T-cell (primary cell): ENCODE measurements at regions not wholly inside any gene's neighbourhood (a gene's known extent, or its start where the extent isn't known, plus 50 kb on each side); places are given as distances from the start of the nearest gene placed in this dataset.

Experiments used
- ATAC-seq, 4 experiments: fragments of 200-7000 bp in 3 of 4; fragments of 150-1000 bp in 1 of 4; cut with Tn5 transposase; replicated peaks in 1 of 4; 1 replicate in 3 of 4; 2 replicates in 1 of 4; pipeline ENCODE4 v1.10.0; 2021; ENCODE audit warnings: moderate library complexity in 3 of 4, mild to moderate bottlenecking in 2 of 4, moderate number of reproducible peaks in 1 of 4
- CTCF ChIA-PET, 2 donors: fragments of 300-600 bp; sonication (Branson Sonifier 250); formaldehyde crosslinking; loops; one replicate each; lab custom pipeline; 2022; ENCODE audit warnings: antibody characterized with exemption in 2 of 2; lab: Charles Lee
- POLR2A ChIA-PET, 2 donors: fragments of 300-600 bp; sonication (Branson Sonifier 250); formaldehyde crosslinking; loops; one replicate each; lab custom pipeline; 2022; ENCODE audit warnings: antibody characterized with exemption in 2 of 2; lab: Charles Lee
- DNase-seq, 35 experiments: peaks; one replicate each; pipeline versions ENCODE4 v3.0.0 to v3.0.0-alpha.2; 2013 to 2023
- H3K27ac ChIP-seq: one replicate; pipeline ENCODE4 v1.5.1; 2013; ENCODE audit warnings: low read length
- H3K27me3 ChIP-seq, 2 experiments: replicated peaks in 1 of 2; 1 replicate in 1 of 2; 2 replicates in 1 of 2; pipeline versions ENCODE4 v1.6.1 to v1.7.0; 2013; ENCODE audit warnings: low read length in 1 of 2, mixed read lengths in 1 of 2; ENCODE audit not compliant: control insufficient read depth in 2 of 2, insufficient read depth in 2 of 2; ENCODE audit errors: extremely low read depth in 1 of 2
- H3K36me3 ChIP-seq, 2 donors: 1 replicate in 1 of 2; 2 replicates in 1 of 2; pipeline versions ENCODE4 v1.6.1 to v1.7.0; 2013; ENCODE audit warnings: low read length in 1 of 2; ENCODE audit not compliant: control insufficient read depth in 2 of 2, insufficient read depth in 1 of 2; ENCODE audit errors: extremely low read depth in 1 of 2
- H3K4me1 ChIP-seq, 2 experiments: 1 replicate in 1 of 2; 2 replicates in 1 of 2; pipeline versions ENCODE4 v1.6.1 to v1.7.0; 2013; ENCODE audit warnings: low read length in 2 of 2, mixed read lengths in 1 of 2; ENCODE audit not compliant: insufficient read depth in 2 of 2, control insufficient read depth in 1 of 2; ENCODE audit errors: extremely low read depth in 1 of 2
- H3K4me3 ChIP-seq, 2 donors: 1 replicate in 1 of 2; 2 replicates in 1 of 2; pipeline versions ENCODE4 v1.5.1 to v1.7.0; 2013; ENCODE audit warnings: mild to moderate bottlenecking in 2 of 2, low read length in 1 of 2, moderate library complexity in 1 of 2; ENCODE audit not compliant: control insufficient read depth in 1 of 2; ENCODE audit errors: extremely low read depth in 1 of 2
- H3K9me3 ChIP-seq: 2 replicates; pipeline ENCODE4 v1.7.0; 2013
- H3K27ac Mint-ChIP-seq, 2 donors: one replicate each; pipeline ENCODE4 v1.8.0; 2020 to 2021; ENCODE audit warnings: mild to moderate bottlenecking in 2 of 2, mixed read lengths in 2 of 2
- H3K27me3 Mint-ChIP-seq, 2 donors: one replicate each; pipeline ENCODE4 v1.8.0; 2021 to 2022; ENCODE audit warnings: mixed read lengths in 2 of 2
- H3K36me3 Mint-ChIP-seq: one replicate; pipeline ENCODE4 v1.8.0; 2021; ENCODE audit warnings: mixed read lengths
- H3K4me1 Mint-ChIP-seq, 3 donors: one replicate each; pipeline ENCODE4 v1.8.0; 2020 to 2022; ENCODE audit warnings: mixed read lengths in 3 of 3, mild to moderate bottlenecking in 1 of 3
- H3K4me3 Mint-ChIP-seq, 3 donors: one replicate each; pipeline ENCODE4 v1.8.0; 2020 to 2022; ENCODE audit warnings: mild to moderate bottlenecking in 3 of 3, mixed read lengths in 3 of 3, moderate library complexity in 3 of 3
- H3K9me3 Mint-ChIP-seq, 3 donors: one replicate each; pipeline ENCODE4 v1.8.0; 2020 to 2022; ENCODE audit warnings: mixed read lengths in 3 of 3
- WGBS: methylation state at CpG from one replicate; pipeline ENCODE4 v1.1.5; 2013; ENCODE audit warnings: missing lambda C conversion rate; ENCODE audit not compliant: insufficient coverage; 5-methylcytosine and 5-hydroxymethylcytosine counted together

GRCh38 chr18:27478459-27478858, 293.4 kb upstream of the CHST9 start:
- Mint-ChIP-seq H3K36me3 (no peaks in the 10 kb centered on the region), H3K4me3 (no peak overlapping the region), H3K9me3 (peaks cover 13 to 25% (median 16%) of the 10 kb centered on the region in 3 donors), H3K4me1 (no peaks in the 10 kb centered on the region), H3K27me3 (no peaks in the 10 kb centered on the region), H3K27ac (no peak overlapping the region)
- Histone ChIP-seq H3K36me3 (no peaks in the 10 kb centered on the region), H3K4me3 (no peak overlapping the region), H3K4me1 (no peaks in the 10 kb centered on the region), H3K27ac (no peak overlapping the region), H3K27me3 (no peaks in the 10 kb centered on the region), H3K9me3 (no peaks in the 10 kb centered on the region)
- DNase-seq: no peak
- POLR2A ChIA-PET: no interaction called here
- WGBS: no CpG with 5 or more reads among the region's 1 CpG
- no peak for ATAC-seq
- CTCF ChIA-PET: no interaction called here

- H3K9me3 Mint-ChIP-seq: peaks cover 11 to 16% (median 13%) of the 10 kb centered on the region in 3 donors
- no peaks in the 10 kb centered on the region for H3K36me3 ChIP-seq
- H3K4me3 ChIP-seq: no peak overlapping the region
- no peaks in the 10 kb centered on the region for H3K9me3 ChIP-seq
- H3K36me3 Mint-ChIP-seq: no peaks in the 10 kb centered on the region
- no peak for DNase-seq
- no peak overlapping the region for H3K27ac ChIP-seq
- H3K4me1 ChIP-seq: no peaks in the 10 kb centered on the region
- no peak overlapping the region for H3K27ac Mint-ChIP-seq
- H3K4me3 Mint-ChIP-seq: no peak overlapping the region
- POLR2A ChIA-PET: interaction anchor here in 1 of 2 donors (0.6 kb wide), 1 partner anchor 20 kb away, joined by 3 read pairs; no protein-coding TSS in a partner anchor
- H3K27me3 ChIP-seq: no peaks in the 10 kb centered on the region
- 78% methylated on average over 3 of the region's 6 CpGs for WGBS
- ATAC-seq: no peak
- H3K27me3 Mint-ChIP-seq: no peaks in the 10 kb centered on the region
- CTCF ChIA-PET: no interaction called here
- H3K4me1 Mint-ChIP-seq: no peaks in the 10 kb centered on the region
These were observed 288.2 kb upstream of the CHST9 start for GRCh38 chr18:27473318-27473717.

DNA sequence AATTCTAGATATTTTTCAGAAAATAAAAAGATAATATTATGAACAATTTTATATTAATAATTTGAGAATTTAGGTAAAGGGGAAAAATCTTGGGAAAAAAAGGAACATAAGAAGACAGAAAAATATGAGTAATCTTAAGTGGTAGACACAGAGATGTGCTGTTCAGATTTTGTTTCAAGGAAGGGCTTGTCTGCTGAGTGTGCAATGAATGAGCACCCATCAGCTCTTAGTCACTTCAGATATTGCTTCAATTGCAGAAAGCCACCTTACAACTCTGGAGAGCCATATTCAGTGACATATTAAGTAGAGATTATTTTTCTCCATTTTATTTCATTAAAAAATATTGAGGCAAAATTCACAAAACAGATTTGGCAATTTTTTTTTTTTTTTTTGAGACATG, 282.0 kb upstream of the CHST9 start:
- Mint-ChIP-seq H3K4me1 (no peaks in the 10 kb centered on the region), H3K27ac (no peak overlapping the region), H3K36me3 (no peaks in the 10 kb centered on the region), H3K4me3 (no peak overlapping the region), H3K27me3 (no peaks in the 10 kb centered on the region), H3K9me3 (peaks cover 4 to 16% (median 7%) of the 10 kb centered on the region in 3 donors)
- Histone ChIP-seq H3K27me3 (no peaks in the 10 kb centered on the region), H3K4me1 (no peaks in the 10 kb centered on the region), H3K4me3 (no peak overlapping the region), H3K27ac (no peak overlapping the region), H3K36me3 (no peaks in the 10 kb centered on the region), H3K9me3 (no peaks in the 10 kb centered on the region)
- ChIA-PET POLR2A (no interaction called here), CTCF (interaction anchor here in 1 of 2 donors (0.7 kb wide), 1 partner anchor 107 kb away, joined by 5 read pairs; no protein-coding TSS in a partner anchor)
- DNase-seq (no peak), ATAC-seq (no peak)

- H3K27ac Mint-ChIP-seq: no peak overlapping the region
- no peaks in the 10 kb centered on the region for H3K4me1 ChIP-seq
- ChIA-PET POLR2A (no interaction called here), CTCF (no interaction called here)
- H3K27ac ChIP-seq: no peak overlapping the region
- no peaks in the 10 kb centered on the region for H3K36me3 ChIP-seq
- H3K9me3 ChIP-seq: no peaks in the 10 kb centered on the region
- H3K4me3 Mint-ChIP-seq: no peak overlapping the region
- DNase-seq: no peak
- no peaks in the 10 kb centered on the region for H3K4me1 Mint-ChIP-seq
- 100% methylated on average over 1 of the region's 1 CpG for WGBS
- H3K27me3 ChIP-seq: no peaks in the 10 kb centered on the region
- H3K36me3 Mint-ChIP-seq: no peaks in the 10 kb centered on the region
- no peak overlapping the region for H3K4me3 ChIP-seq
- no peaks in the 10 kb centered on the region for H3K27me3 Mint-ChIP-seq
- ATAC-seq: no peak
- H3K9me3 Mint-ChIP-seq: peaks cover 0 to 8% (median 3%) of the 10 kb centered on the region in 3 donors
These were observed 276.8 kb upstream of the CHST9 start for GRCh38 chr18:27461957-27462356.

DNA sequence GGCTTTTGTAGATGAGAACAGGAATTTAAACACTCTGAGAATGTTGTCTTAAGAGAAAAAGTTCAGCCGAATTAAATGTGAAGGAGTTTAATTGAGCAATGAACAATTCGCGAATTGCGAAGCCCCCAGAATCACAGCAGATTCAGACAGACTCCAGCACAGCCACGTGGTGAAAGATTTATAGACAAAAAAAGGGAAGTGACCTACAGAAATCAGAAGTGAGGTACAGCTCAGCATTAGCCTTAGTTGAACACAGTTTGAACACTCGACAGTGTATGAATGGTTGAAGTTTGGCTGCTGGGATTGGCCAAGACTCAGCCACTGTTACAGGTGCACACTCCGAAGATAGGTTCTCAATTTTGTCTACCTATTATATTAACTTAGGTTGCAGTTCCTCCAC, 264.0 kb upstream of the CHST9 start:
- H3K4me1 Mint-ChIP-seq: no peaks in the 10 kb centered on the region
- no peak overlapping the region for H3K4me3 Mint-ChIP-seq
- CTCF ChIA-PET: no interaction called here
- H3K36me3 Mint-ChIP-seq: no peaks in the 10 kb centered on the region
- Histone ChIP-seq H3K9me3 (no peaks in the 10 kb centered on the region), H3K4me3 (no peak overlapping the region), H3K4me1 (no peaks in the 10 kb centered on the region), H3K36me3 (no peaks in the 10 kb centered on the region), H3K27ac (no peak overlapping the region), H3K27me3 (no peaks in the 10 kb centered on the region)
- POLR2A ChIA-PET: no interaction called here
- WGBS: 54% methylated on average over 3 of the region's 7 CpGs
- no peak overlapping the region for H3K27ac Mint-ChIP-seq
- no peak for DNase-seq
- H3K9me3 Mint-ChIP-seq: peaks cover 8 to 12% (median 9%) of the 10 kb centered on the region in 3 donors
- ATAC-seq: no peak
- H3K27me3 Mint-ChIP-seq: no peaks in the 10 kb centered on the region

- H3K27ac ChIP-seq: no peak overlapping the region
- ATAC-seq (no peak), DNase-seq (no peak)
- H3K9me3 ChIP-seq: no peaks in the 10 kb centered on the region
- ChIA-PET CTCF (no interaction called here), POLR2A (no interaction called here)
- H3K27me3 ChIP-seq: no peaks in the 10 kb centered on the region
- Mint-ChIP-seq H3K27me3 (no peaks in the 10 kb centered on the region), H3K9me3 (peaks cover 5 to 14% (median 12%) of the 10 kb centered on the region in 3 donors), H3K36me3 (no peaks in the 10 kb centered on the region), H3K4me3 (no peak overlapping the region), H3K27ac (no peak overlapping the region), H3K4me1 (no peaks in the 10 kb centered on the region)
- H3K36me3 ChIP-seq: no peaks in the 10 kb centered on the region
- H3K4me3 ChIP-seq: no peak overlapping the region
- WGBS: no CpG with 5 or more reads among the region's 2 CpGs
- H3K4me1 ChIP-seq: no peaks in the 10 kb centered on the region
These were observed 262.8 kb upstream of the CHST9 start for GRCh38 chr18:27447930-27448329.

GRCh38 chr18:27447451-27447881, 262.4 kb upstream of the CHST9 start:
- H3K4me1 Mint-ChIP-seq: no peaks in the 10 kb centered on the region
- no peak overlapping the region for H3K27ac ChIP-seq
- DNase-seq (no peak), ATAC-seq (no peak)
- H3K4me3 ChIP-seq: no peak overlapping the region
- H3K4me3 Mint-ChIP-seq: no peak overlapping the region
- H3K27ac Mint-ChIP-seq: no peak overlapping the region
- no peaks in the 10 kb centered on the region for H3K27me3 ChIP-seq
- CTCF ChIA-PET: no interaction called here
- H3K36me3 Mint-ChIP-seq: no peaks in the 10 kb centered on the region
- WGBS: 76% methylated on average over 5 of the region's 5 CpGs
- H3K9me3 ChIP-seq: no peaks in the 10 kb centered on the region
- no peaks in the 10 kb centered on the region for H3K36me3 ChIP-seq
- POLR2A ChIA-PET: no interaction called here
- no peaks in the 10 kb centered on the region for H3K4me1 ChIP-seq
- H3K27me3 Mint-ChIP-seq: no peaks in the 10 kb centered on the region
- peaks cover 5 to 16% (median 12%) of the 10 kb centered on the region in 3 donors for H3K9me3 Mint-ChIP-seq
